Tibial nerve (tissue), 4 donors: ENCODE measurements at regions not wholly inside any gene's neighbourhood (a gene's known extent, or its start where the extent isn't known, plus 50 kb on each side); places are given as distances from the start of the nearest gene placed in this dataset.

Experiments
- DNase-seq, 2 donors: peaks; one replicate each; pipeline ENCODE4 v3.0.0-alpha.2; 2019; ENCODE audit warnings: low spot score in 2 of 2
- H3K27ac ChIP-seq, 4 donors: fragments of 200-600 bp; sonication (generic) in 3 of 4; one replicate each; pipeline ENCODE4 v1.5.1; 2017 to 2019; ENCODE audit warnings: mild to moderate bottlenecking in 1 of 4
- H3K27me3 ChIP-seq, 2 donors: fragments of 200-600 bp; sonication (generic) in 1 of 2; one replicate each; pipeline versions ENCODE4 v1.5.1 to v1.6.0; 2017 to 2019
- H3K36me3 ChIP-seq, 3 donors: fragments of 200-600 bp; sonication (generic); one replicate each; pipeline ENCODE4 v1.5.1; 2018 to 2019
- H3K4me1 ChIP-seq, 4 donors: fragments of 200-600 bp; sonication (generic) in 3 of 4; one replicate each; pipeline ENCODE4 v1.5.1; 2017 to 2019
- H3K4me3 ChIP-seq, 4 donors: fragments of 200-600 bp; sonication (generic) in 3 of 4; one replicate each; pipeline ENCODE4 v1.5.1; 2017 to 2019; ENCODE audit warnings: mild to moderate bottlenecking in 1 of 4, moderate library complexity in 1 of 4
- H3K9me3 ChIP-seq, 4 donors: fragments of 200-600 bp; sonication (generic) in 3 of 4; one replicate each; pipeline ENCODE4 v1.5.1; 2017 to 2019
- EP300 ChIP-seq, 2 donors: sonication (generic); formaldehyde crosslinking; IDR thresholded peaks; one replicate each; pipeline ENCODE4 v1.6.1; 2017; ENCODE audit warnings: antibody characterized with exemption in 2 of 2, mild to moderate bottlenecking in 1 of 2
- POLR2A ChIP-seq, 2 donors: fragments of 450-650 bp; IDR thresholded peaks; one replicate each; pipeline ENCODE4 v1.6.1; 2017; ENCODE audit warnings: antibody characterized with exemption in 2 of 2, mild to moderate bottlenecking in 2 of 2, moderate library complexity in 2 of 2
- WGBS, 2 donors: methylation state at CpG; one replicate each; pipeline ENCODE4 v1.1.5; 2018; 5-methylcytosine and 5-hydroxymethylcytosine counted together
- TF ChIP-seq, protein P1 (sequence below), 5 experiments: fragments of 200-600 bp in 3 of 5; fragments of 450-650 bp in 2 of 5; sonication (generic) in 3 of 5; IDR thresholded peaks; one replicate each; pipeline ENCODE4 v1.5.1; 2016 to 2019; ENCODE audit warnings: antibody characterized with exemption in 5 of 5, mild to moderate bottlenecking in 3 of 5, moderate library complexity in 2 of 5

DNA sequence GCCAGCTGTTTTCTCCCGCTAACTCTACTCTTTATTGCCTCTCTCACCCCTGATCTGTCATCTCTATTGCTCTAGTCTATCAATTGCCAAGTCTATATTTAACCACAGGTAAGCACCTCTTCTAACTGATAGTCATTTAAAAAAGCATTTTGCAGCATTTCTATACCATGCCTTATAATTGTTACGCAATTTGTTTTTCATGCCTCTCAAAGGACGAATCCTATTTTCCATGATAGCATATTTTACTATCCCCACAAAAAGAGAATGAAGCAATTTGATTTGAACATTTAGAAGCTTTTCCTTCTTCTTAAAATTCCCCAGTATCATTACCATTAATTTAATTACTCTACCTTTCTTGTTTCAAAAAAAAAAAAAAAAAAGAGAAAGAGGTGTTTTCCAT lies 432.8 kb upstream of the ZP4 start:
- Histone ChIP-seq H3K27ac (no peak overlapping the region), H3K9me3 (no peaks in the 10 kb centered on the region), H3K4me3 (no peak overlapping the region), H3K27me3 (no peaks in the 10 kb centered on the region), H3K36me3 (no peaks in the 10 kb centered on the region), H3K4me1 (no peaks in the 10 kb centered on the region)
- DNase-seq, result no peak
- WGBS, 2 donors, result 83 to 91% methylated on average over 3 of the region's 3 CpGs
- TF ChIP-seq, protein P1, sequence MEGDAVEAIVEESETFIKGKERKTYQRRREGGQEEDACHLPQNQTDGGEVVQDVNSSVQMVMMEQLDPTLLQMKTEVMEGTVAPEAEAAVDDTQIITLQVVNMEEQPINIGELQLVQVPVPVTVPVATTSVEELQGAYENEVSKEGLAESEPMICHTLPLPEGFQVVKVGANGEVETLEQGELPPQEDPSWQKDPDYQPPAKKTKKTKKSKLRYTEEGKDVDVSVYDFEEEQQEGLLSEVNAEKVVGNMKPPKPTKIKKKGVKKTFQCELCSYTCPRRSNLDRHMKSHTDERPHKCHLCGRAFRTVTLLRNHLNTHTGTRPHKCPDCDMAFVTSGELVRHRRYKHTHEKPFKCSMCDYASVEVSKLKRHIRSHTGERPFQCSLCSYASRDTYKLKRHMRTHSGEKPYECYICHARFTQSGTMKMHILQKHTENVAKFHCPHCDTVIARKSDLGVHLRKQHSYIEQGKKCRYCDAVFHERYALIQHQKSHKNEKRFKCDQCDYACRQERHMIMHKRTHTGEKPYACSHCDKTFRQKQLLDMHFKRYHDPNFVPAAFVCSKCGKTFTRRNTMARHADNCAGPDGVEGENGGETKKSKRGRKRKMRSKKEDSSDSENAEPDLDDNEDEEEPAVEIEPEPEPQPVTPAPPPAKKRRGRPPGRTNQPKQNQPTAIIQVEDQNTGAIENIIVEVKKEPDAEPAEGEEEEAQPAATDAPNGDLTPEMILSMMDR (IDR thresholded peaks at IDR 0.05), result no peak
- no peak for TF ChIP-seq EP300 (IDR thresholded peaks at IDR 0.05)
- no peak for TF ChIP-seq POLR2A (IDR thresholded peaks at IDR 0.05)

DNA sequence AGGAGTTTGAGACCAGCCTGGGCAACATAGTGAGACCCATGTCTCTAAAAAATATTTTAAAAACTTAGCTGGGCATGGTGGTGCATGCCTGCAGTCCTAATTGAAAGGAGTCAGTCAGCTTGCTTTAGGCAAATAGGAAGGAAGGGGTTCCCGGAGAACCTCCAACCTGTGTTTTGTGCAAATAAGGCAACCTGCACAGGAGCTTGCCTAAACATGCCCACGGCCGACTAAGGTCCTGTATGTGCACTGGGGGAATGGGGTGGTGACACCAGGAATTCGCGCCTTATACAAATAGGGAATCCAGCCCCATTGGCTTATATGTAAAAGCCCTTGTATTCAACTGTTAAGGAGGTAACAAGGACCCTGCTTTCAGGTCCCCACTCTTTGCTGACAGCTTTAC lies 429.2 kb upstream of the ZP4 start:
- DNase-seq, result no peak
- TF ChIP-seq POLR2A (IDR thresholded peaks at IDR 0.05) (no peak), EP300 (IDR thresholded peaks at IDR 0.05) (no peak)
- TF ChIP-seq, protein P1 (IDR thresholded peaks at IDR 0.05), result no peak
- 75 to 77% methylated on average over 5 of the region's 5 CpGs for WGBS, 2 donors
- no peaks in the 10 kb centered on the region for H3K36me3 ChIP-seq
- H3K4me3 ChIP-seq, result no peak overlapping the region
- no peak overlapping the region for H3K27ac ChIP-seq
- no peaks in the 10 kb centered on the region for H3K9me3 ChIP-seq
- H3K27me3 ChIP-seq, result no peaks in the 10 kb centered on the region
- no peaks in the 10 kb centered on the region for H3K4me1 ChIP-seq

DNA sequence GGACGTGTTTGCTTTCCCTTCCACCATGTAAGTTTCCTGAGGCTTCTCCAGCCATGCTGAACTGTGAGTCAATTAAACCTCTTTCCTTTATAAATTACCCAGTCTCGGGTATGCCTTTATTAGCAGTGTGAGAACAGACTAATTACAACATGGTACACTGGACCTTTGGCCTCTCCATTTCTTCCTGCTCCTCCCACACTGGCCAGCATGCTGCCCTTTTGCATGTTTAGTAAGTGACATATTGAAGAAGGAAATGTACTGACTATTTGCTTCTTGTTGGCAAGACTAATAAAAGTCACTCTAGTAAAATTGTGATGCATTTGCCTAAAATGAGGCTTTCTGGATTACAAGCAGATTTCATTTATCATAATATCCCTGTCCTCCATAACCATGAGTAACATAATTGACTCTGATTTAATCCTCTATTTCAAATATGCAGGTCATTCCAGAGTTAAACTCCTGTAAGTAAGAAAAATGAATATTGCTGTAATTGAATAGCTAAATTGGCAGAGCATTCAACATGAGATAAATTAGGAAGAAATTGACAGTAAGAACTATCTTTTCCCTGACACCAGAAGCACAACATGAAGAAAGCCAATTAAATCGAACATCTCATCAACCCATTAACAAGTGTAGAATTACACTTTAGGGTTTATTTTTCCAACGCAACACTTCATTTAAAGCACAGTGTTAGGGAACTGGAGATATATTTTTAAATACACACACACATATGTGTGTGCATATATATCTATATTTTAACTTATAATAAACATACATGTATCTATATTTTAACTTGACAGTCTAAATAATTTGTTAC lies 427.8 kb upstream of the ZP4 start:
- Histone ChIP-seq H3K36me3 (no peaks in the 10 kb centered on the region), H3K4me1 (no peaks in the 10 kb centered on the region), H3K27ac (no peak overlapping the region), H3K27me3 (no peaks in the 10 kb centered on the region), H3K4me3 (no peak overlapping the region), H3K9me3 (no peaks in the 10 kb centered on the region)
- no peak for DNase-seq
- TF ChIP-seq, protein P1 (IDR thresholded peaks at IDR 0.05), result no peak
- WGBS, 2 donors, result 59 to 70% methylated on average over 4 of the region's 4 CpGs

DNA sequence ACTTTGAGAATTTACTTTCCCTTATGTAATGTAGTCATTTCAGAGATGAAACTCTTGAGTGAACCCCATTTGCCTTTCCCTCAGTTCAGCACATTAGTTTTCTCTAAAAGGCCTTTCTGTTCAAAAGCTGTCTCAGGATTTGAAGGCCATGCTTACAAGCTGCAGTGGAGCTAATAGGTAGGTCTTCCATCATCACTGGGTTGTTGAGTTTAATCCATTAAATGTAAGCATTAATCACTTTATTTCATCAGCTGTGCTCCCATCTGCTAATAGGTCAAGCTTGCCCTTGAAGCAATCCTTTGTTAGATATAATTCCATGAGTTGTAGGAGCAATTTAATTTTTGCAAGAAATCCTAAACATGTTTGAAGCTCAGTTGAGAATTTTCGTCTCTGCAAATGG lies 422.2 kb upstream of the ZP4 start:
- Histone ChIP-seq H3K36me3 (no peaks in the 10 kb centered on the region), H3K4me3 (no peak overlapping the region), H3K4me1 (no peaks in the 10 kb centered on the region), H3K9me3 (no peaks in the 10 kb centered on the region), H3K27ac (no peak overlapping the region), H3K27me3 (no peaks in the 10 kb centered on the region)
- no peak for DNase-seq
- WGBS, 2 donors, result 50 to 52% methylated on average over 1 of the region's 1 CpG
- TF ChIP-seq, protein P1 (IDR thresholded peaks at IDR 0.05), result no peak
- TF ChIP-seq EP300 (IDR thresholded peaks at IDR 0.05), result no peak
- TF ChIP-seq POLR2A (IDR thresholded peaks at IDR 0.05), result no peak

DNA sequence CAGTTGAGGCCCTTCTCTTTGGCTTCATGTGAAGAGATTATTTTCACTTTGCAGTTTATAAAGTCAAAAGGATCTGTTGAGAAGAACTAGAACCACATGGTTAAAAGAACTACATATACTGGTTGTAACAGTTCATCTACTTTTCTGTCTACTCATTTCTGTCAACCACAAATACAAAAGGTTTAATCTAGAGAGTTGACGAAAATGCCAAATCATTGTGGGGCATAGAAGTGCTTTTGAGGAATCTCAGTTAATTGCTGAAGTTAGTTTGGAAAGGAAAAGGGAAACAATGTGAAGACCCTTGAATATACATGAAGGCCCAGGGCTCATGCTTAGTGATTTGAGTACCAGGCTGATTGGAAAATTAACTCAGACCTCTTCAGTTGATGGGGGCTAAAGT lies 415.7 kb upstream of the ZP4 start:
- H3K27ac ChIP-seq, result no peak overlapping the region
- TF ChIP-seq EP300 (IDR thresholded peaks at IDR 0.05), result no peak
- TF ChIP-seq POLR2A (IDR thresholded peaks at IDR 0.05), result no peak
- TF ChIP-seq, protein P1 (IDR thresholded peaks at IDR 0.05), result no peak
- DNase-seq, result no peak
- H3K36me3 ChIP-seq, result no peaks in the 10 kb centered on the region
- 69 to 92% methylated on average over 1 of the region's 1 CpG for WGBS, 2 donors
- no peaks in the 10 kb centered on the region for H3K9me3 ChIP-seq
- no peaks in the 10 kb centered on the region for H3K27me3 ChIP-seq
- H3K4me1 ChIP-seq, result no peaks in the 10 kb centered on the region
- H3K4me3 ChIP-seq, result no peak overlapping the region
